ENCODE measurements at regions not wholly inside any gene's neighbourhood (a gene's known extent, or its start where the extent isn't known, plus 50 kb on each side); places are given as distances from the start of the nearest gene placed in this dataset.

DNA sequence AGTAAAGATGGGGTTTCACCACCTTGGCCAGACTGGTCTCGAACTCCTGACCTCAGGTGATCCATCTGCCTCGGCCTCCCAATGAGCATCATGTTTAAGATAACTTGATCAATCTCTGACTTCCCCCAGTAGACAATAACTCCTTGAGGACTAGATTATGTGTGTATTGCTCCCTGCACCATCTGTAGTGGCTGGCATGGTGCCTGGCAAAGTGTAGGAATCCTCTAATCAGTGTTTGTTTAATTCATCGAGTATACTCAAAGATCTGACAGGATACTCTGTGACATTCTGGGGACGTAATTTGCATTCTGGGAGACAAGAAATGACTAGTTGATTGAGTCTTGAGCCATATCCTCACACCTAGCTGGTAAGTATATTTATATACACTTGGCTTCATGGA, 873.5 kb upstream of the TMEM132C start:
- Histone ChIP-seq H3K4me3 (no peak overlapping the region), H2AFZ (no peak overlapping the region), H3K36me3 (ENCODE audit: insufficient read depth) (no peaks in the 10 kb centered on the region), H3K27ac (ENCODE audit: low read depth) (no peak overlapping the region), H3K27me3 (ENCODE audit: insufficient read depth) (no peaks in the 10 kb centered on the region), H4K20me1 (replicated peaks; ENCODE audit: insufficient read depth) (no peaks in the 10 kb centered on the region), H3K4me2 (no peak overlapping the region), H3F3A (replicated peaks; ENCODE audit: low read depth) (no peaks in the 10 kb centered on the region), H3K4me1 (ENCODE audit: insufficient read depth) (no peaks in the 10 kb centered on the region), H3K9me2 (ENCODE audit: insufficient read depth) (no peaks in the 10 kb centered on the region), H3K79me2 (replicated peaks; ENCODE audit: insufficient read depth) (no peaks in the 10 kb centered on the region)
- DNase-seq (ENCODE audit: low spot score) (no peak), ATAC-seq (no peak)
- peaks cover 42% of the 10 kb centered on the region for H3K36me3 Mint-ChIP-seq (ENCODE audit: low read depth)
- no peak overlapping the region for H3K4me3 Mint-ChIP-seq
- H3K4me1 Mint-ChIP-seq, result no peaks in the 10 kb centered on the region
- peaks cover 97% of the 10 kb centered on the region for H3K9me3 Mint-ChIP-seq
- peaks cover 1% of the 10 kb centered on the region for H3K27me3 Mint-ChIP-seq (ENCODE audit: insufficient read depth, low read depth, poor library complexity)
- no peak for TF ChIP-seq ZNF331 (CRISPR knock-in tag; IDR thresholded peaks at IDR 0.05; ENCODE audit: low read depth)
- TF ChIP-seq, protein P1, sequence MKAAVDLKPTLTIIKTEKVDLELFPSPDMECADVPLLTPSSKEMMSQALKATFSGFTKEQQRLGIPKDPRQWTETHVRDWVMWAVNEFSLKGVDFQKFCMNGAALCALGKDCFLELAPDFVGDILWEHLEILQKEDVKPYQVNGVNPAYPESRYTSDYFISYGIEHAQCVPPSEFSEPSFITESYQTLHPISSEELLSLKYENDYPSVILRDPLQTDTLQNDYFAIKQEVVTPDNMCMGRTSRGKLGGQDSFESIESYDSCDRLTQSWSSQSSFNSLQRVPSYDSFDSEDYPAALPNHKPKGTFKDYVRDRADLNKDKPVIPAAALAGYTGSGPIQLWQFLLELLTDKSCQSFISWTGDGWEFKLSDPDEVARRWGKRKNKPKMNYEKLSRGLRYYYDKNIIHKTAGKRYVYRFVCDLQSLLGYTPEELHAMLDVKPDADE (IDR thresholded peaks at IDR 0.05), result no peak
- TF ChIP-seq, protein P2, sequence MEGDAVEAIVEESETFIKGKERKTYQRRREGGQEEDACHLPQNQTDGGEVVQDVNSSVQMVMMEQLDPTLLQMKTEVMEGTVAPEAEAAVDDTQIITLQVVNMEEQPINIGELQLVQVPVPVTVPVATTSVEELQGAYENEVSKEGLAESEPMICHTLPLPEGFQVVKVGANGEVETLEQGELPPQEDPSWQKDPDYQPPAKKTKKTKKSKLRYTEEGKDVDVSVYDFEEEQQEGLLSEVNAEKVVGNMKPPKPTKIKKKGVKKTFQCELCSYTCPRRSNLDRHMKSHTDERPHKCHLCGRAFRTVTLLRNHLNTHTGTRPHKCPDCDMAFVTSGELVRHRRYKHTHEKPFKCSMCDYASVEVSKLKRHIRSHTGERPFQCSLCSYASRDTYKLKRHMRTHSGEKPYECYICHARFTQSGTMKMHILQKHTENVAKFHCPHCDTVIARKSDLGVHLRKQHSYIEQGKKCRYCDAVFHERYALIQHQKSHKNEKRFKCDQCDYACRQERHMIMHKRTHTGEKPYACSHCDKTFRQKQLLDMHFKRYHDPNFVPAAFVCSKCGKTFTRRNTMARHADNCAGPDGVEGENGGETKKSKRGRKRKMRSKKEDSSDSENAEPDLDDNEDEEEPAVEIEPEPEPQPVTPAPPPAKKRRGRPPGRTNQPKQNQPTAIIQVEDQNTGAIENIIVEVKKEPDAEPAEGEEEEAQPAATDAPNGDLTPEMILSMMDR (conservative IDR thresholded peaks at IDR 0.05; ENCODE audit: low read depth in 2 of 2), result no peak
- TF ChIP-seq JUNB (IDR thresholded peaks at IDR 0.05; ENCODE audit: unreplicated experiment), result no peak
- TF ChIP-seq CREB1 (CRISPR knock-in tag; IDR thresholded peaks at IDR 0.05; ENCODE audit: low read depth), result no peak
- H3K27ac Mint-ChIP-seq, result no peak overlapping the region

DNA sequence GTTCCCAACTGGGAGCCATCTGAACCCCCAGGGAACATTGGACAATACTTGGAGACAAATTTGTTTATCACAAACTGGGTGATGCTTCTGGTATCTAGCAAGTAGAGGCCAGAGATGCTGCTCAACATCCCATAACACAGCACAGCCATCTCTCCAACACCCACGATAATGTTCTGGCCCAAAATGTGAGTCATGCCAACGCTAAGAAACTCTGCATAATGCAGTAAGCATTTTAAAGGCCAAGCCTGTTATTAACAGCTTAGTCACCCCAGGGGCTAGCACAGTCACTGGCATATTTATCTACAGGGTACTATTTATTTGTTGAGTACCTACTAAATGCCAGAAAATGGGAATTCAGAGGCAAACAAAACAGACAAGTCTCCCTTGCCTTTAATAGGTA, 873.1 kb upstream of the TMEM132C start:
- Histone ChIP-seq H3K4me3 (no peak overlapping the region), H3K4me2 (no peak overlapping the region), H3K79me2 (replicated peaks; ENCODE audit: insufficient read depth) (no peaks in the 10 kb centered on the region), H3F3A (replicated peaks; ENCODE audit: low read depth) (no peaks in the 10 kb centered on the region), H2AFZ (no peak overlapping the region), H3K9me2 (ENCODE audit: insufficient read depth) (no peaks in the 10 kb centered on the region), H3K27me3 (ENCODE audit: insufficient read depth) (no peaks in the 10 kb centered on the region), H3K4me1 (ENCODE audit: insufficient read depth) (no peaks in the 10 kb centered on the region), H4K20me1 (replicated peaks; ENCODE audit: insufficient read depth) (no peaks in the 10 kb centered on the region), H3K27ac (ENCODE audit: low read depth) (no peak overlapping the region), H3K36me3 (ENCODE audit: insufficient read depth) (no peaks in the 10 kb centered on the region)
- H3K9me3 Mint-ChIP-seq, result peaks cover 97% of the 10 kb centered on the region
- H3K4me3 Mint-ChIP-seq, result no peak overlapping the region
- H3K27ac Mint-ChIP-seq, result no peak overlapping the region
- DNase-seq (ENCODE audit: low spot score) (no peak), ATAC-seq (no peak)
- peaks cover 1% of the 10 kb centered on the region for H3K27me3 Mint-ChIP-seq (ENCODE audit: insufficient read depth, low read depth, poor library complexity)
- H3K4me1 Mint-ChIP-seq, result no peaks in the 10 kb centered on the region
- H3K36me3 Mint-ChIP-seq (ENCODE audit: low read depth), result peaks cover 39% of the 10 kb centered on the region
- no peak for TF ChIP-seq EZH2 (IDR thresholded peaks at IDR 0.05; ENCODE audit: low read depth, unreplicated experiment)
- TF ChIP-seq, protein P2 (conservative IDR thresholded peaks at IDR 0.05; ENCODE audit: low read depth in 2 of 2), result no peak
- no peak for TF ChIP-seq POLR2AphosphoS5 (IDR thresholded peaks at IDR 0.05; ENCODE audit: low read depth)
- TF ChIP-seq, protein P3, sequence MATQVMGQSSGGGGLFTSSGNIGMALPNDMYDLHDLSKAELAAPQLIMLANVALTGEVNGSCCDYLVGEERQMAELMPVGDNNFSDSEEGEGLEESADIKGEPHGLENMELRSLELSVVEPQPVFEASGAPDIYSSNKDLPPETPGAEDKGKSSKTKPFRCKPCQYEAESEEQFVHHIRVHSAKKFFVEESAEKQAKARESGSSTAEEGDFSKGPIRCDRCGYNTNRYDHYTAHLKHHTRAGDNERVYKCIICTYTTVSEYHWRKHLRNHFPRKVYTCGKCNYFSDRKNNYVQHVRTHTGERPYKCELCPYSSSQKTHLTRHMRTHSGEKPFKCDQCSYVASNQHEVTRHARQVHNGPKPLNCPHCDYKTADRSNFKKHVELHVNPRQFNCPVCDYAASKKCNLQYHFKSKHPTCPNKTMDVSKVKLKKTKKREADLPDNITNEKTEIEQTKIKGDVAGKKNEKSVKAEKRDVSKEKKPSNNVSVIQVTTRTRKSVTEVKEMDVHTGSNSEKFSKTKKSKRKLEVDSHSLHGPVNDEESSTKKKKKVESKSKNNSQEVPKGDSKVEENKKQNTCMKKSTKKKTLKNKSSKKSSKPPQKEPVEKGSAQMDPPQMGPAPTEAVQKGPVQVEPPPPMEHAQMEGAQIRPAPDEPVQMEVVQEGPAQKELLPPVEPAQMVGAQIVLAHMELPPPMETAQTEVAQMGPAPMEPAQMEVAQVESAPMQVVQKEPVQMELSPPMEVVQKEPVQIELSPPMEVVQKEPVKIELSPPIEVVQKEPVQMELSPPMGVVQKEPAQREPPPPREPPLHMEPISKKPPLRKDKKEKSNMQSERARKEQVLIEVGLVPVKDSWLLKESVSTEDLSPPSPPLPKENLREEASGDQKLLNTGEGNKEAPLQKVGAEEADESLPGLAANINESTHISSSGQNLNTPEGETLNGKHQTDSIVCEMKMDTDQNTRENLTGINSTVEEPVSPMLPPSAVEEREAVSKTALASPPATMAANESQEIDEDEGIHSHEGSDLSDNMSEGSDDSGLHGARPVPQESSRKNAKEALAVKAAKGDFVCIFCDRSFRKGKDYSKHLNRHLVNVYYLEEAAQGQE (IDR thresholded peaks at IDR 0.05; ENCODE audit: unreplicated experiment), result no peak
- no peak for TF ChIP-seq CREB1 (CRISPR knock-in tag; IDR thresholded peaks at IDR 0.05; ENCODE audit: low read depth)
- TF ChIP-seq JUNB (IDR thresholded peaks at IDR 0.05; ENCODE audit: unreplicated experiment), result no peak
- no peak for TF ChIP-seq ZNF114 (CRISPR knock-in tag; IDR thresholded peaks at IDR 0.05)
- TF ChIP-seq STAT1 (IDR thresholded peaks at IDR 0.05; ENCODE audit: unreplicated experiment), result no peak
- TF ChIP-seq, protein P1 (IDR thresholded peaks at IDR 0.05), result no peak
- TF ChIP-seq NANOG (IDR thresholded peaks at IDR 0.05; ENCODE audit: borderline replicate concordance), result no peak
- no peak for TF ChIP-seq EZH2phosphoT487 (IDR thresholded peaks at IDR 0.05; ENCODE audit: unreplicated experiment)
